ENCODE measurements at regions not wholly inside any gene's neighbourhood (a gene's known extent, or its start where the extent isn't known, plus 50 kb on each side); places are given as distances from the start of the nearest gene placed in this dataset.

DNA sequence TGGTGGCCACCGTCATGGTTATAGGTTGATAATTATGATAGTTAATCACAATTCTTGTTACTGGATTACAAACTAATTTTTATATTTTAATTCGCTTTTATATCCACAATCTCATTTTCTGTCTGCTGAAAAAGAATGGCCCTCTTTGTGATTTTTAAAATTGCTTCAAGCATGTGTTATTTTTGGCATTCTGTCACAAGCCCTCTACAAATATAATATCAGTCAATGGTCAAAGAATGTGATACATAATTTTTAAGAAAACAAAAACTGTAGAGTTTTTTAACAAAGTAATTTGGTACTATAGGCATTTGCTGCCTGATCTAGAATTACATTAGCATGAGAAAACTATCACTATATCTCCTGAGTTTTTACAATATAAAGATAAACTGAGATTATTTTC is 352.0 kb upstream of the TMTC1 start:
- BruUV-seq (replicated peaks), result no TSS peak
- Mint-ChIP-seq H3K4me1 (ENCODE audit: insufficient read depth, unreplicated experiment) (peaks cover 6% of the 10 kb centered on the region), H3K27ac (ENCODE audit: low read depth, unreplicated experiment) (no peak overlapping the region), H3K27me3 (ENCODE audit: insufficient read depth, unreplicated experiment) (no peaks in the 10 kb centered on the region), H3K9me3 (ENCODE audit: unreplicated experiment) (no peaks in the 10 kb centered on the region), H3K4me3 (ENCODE audit: unreplicated experiment) (no peak overlapping the region), H3K36me3 (ENCODE audit: insufficient read depth, unreplicated experiment) (no peaks in the 10 kb centered on the region)
- ChIA-PET CTCF (interaction anchor here (0.6 kb wide), 1 partner anchor 268 kb away, joined by 3 read pairs; no protein-coding TSS in a partner anchor), POLR2A (no interaction called here)
- intact Hi-C loops (cut with micrococcal nuclease), result loop anchor here (2.0 kb wide), 1 partner anchor 353 kb away; the partner anchor contains the start of gene TMTC1
- TF ChIP-seq, protein P1, sequence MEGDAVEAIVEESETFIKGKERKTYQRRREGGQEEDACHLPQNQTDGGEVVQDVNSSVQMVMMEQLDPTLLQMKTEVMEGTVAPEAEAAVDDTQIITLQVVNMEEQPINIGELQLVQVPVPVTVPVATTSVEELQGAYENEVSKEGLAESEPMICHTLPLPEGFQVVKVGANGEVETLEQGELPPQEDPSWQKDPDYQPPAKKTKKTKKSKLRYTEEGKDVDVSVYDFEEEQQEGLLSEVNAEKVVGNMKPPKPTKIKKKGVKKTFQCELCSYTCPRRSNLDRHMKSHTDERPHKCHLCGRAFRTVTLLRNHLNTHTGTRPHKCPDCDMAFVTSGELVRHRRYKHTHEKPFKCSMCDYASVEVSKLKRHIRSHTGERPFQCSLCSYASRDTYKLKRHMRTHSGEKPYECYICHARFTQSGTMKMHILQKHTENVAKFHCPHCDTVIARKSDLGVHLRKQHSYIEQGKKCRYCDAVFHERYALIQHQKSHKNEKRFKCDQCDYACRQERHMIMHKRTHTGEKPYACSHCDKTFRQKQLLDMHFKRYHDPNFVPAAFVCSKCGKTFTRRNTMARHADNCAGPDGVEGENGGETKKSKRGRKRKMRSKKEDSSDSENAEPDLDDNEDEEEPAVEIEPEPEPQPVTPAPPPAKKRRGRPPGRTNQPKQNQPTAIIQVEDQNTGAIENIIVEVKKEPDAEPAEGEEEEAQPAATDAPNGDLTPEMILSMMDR (IDR thresholded peaks at IDR 0.05; ENCODE audit: unreplicated experiment), result no peak
- no peak for DNase-seq (ENCODE audit: unreplicated experiment)

DNA sequence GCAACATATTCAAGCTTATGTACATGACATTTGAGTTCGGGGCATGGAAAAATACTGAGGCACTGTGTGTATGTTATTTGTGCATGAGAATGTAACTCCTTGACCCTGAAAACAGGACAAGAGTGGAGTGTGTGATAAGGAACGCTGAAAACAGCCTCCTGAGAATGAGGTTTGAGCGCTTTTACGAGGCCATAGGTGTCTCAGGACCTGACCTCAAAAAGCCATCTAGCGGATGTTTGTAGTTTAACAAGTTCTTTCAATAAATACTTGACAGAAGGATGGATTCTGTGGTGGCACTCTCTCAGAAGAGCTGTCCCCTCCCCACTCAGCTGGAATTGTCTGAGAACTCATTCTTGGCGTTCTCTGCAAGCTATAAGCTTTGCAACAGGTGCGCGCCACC is 350.5 kb upstream of the TMTC1 start:
- no peaks in the 10 kb centered on the region for H3K27me3 Mint-ChIP-seq (ENCODE audit: insufficient read depth, unreplicated experiment)
- no peak overlapping the region for H3K4me3 Mint-ChIP-seq (ENCODE audit: unreplicated experiment)
- peak; percentile 63 for DNase-seq (ENCODE audit: unreplicated experiment)
- H3K9me3 Mint-ChIP-seq (ENCODE audit: unreplicated experiment), result no peaks in the 10 kb centered on the region
- intact Hi-C loops (cut with micrococcal nuclease), result loop anchor here (1.0 to 5.0 kb wide), 3 partner anchors 351 to 617 kb away; partner anchors contain the start of gene TMTC1
- no TSS peak for BruUV-seq (replicated peaks)
- H3K36me3 Mint-ChIP-seq (ENCODE audit: insufficient read depth, unreplicated experiment), result no peaks in the 10 kb centered on the region
- peaks cover 6% of the 10 kb centered on the region for H3K4me1 Mint-ChIP-seq (ENCODE audit: insufficient read depth, unreplicated experiment)
- ChIA-PET POLR2A (interaction anchor here (0.6 to 1.0 kb wide), 2 partner anchors 12 to 337 kb away, joined by 3 read pairs; no protein-coding TSS in a partner anchor), CTCF (interaction anchor here (0.6 to 1.4 kb wide), 7 partner anchors 19 to 407 kb away, joined by 3 to 5 read pairs (median 3); no protein-coding TSS in a partner anchor)
- no peak overlapping the region for H3K27ac Mint-ChIP-seq (ENCODE audit: low read depth, unreplicated experiment)
- TF ChIP-seq, protein P1 (IDR thresholded peaks at IDR 0.05; ENCODE audit: unreplicated experiment), result peak; percentile 37

DNA sequence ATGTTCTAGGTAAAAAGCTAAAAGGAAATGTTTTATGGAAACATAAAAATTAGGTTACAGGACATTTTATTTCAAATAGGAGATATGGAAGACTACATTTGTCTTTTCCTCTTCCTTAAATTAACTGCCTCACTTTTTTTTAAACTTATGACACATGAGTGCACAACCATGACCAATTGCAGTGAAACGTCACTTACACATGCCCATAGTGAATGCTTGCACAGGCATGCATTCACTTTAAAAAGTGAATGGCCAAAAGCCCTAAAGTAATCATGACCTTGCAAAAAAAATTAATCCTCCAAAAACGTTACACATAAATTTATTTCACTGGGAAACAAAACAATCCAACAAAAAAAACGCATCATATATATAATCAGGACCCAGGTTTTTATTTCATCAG is 343.2 kb upstream of the TMTC1 start:
- Mint-ChIP-seq H3K36me3 (ENCODE audit: insufficient read depth, unreplicated experiment) (no peaks in the 10 kb centered on the region), H3K27me3 (ENCODE audit: insufficient read depth, unreplicated experiment) (no peaks in the 10 kb centered on the region), H3K4me3 (ENCODE audit: unreplicated experiment) (no peak overlapping the region), H3K4me1 (ENCODE audit: insufficient read depth, unreplicated experiment) (peaks cover 5% of the 10 kb centered on the region), H3K27ac (ENCODE audit: low read depth, unreplicated experiment) (no peak overlapping the region), H3K9me3 (ENCODE audit: unreplicated experiment) (no peaks in the 10 kb centered on the region)
- ChIA-PET POLR2A (no interaction called here), CTCF (no interaction called here)
- intact Hi-C loops (cut with micrococcal nuclease), result no loop called here
- TF ChIP-seq, protein P1 (IDR thresholded peaks at IDR 0.05; ENCODE audit: unreplicated experiment), result no peak
- BruUV-seq (replicated peaks), result no TSS peak
- no peak for DNase-seq (ENCODE audit: unreplicated experiment)

DNA sequence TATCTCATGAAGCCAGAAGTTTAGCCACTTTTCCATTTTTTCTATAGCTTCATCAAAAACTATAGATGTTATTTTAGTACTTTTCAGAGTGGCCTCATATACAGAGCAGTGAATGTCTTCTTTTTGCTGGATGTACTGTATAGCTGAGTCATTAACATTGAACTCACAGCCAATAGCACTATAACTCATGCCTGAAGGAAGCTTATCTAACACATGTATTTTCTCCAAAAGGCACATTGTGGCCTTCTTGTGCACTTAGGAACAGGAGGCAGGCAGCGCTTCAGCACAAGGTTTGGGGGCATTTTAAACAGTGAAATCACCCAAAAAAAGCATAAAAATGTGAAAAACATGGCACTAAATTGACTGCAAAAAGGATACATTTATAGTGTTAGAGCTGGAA is 336.8 kb upstream of the TMTC1 start:
- no peaks in the 10 kb centered on the region for H3K4me1 Mint-ChIP-seq (ENCODE audit: insufficient read depth, unreplicated experiment)
- TF ChIP-seq, protein P1 (IDR thresholded peaks at IDR 0.05; ENCODE audit: unreplicated experiment), result no peak

More for the DNA sequence above, 336.8 kb upstream of the TMTC1 start:
- no peak for DNase-seq (ENCODE audit: unreplicated experiment)
- BruUV-seq (replicated peaks), result no TSS peak
- POLR2A ChIA-PET, result interaction anchor here (1.1 kb wide), 1 partner anchor 9 kb away, joined by 3 read pairs; no protein-coding TSS in a partner anchor
- no peak overlapping the region for H3K27ac Mint-ChIP-seq (ENCODE audit: low read depth, unreplicated experiment)
- H3K36me3 Mint-ChIP-seq (ENCODE audit: insufficient read depth, unreplicated experiment), result no peaks in the 10 kb centered on the region
- no peak overlapping the region for H3K4me3 Mint-ChIP-seq (ENCODE audit: unreplicated experiment)
- CTCF ChIA-PET, result interaction anchor here (0.7 kb wide), 1 partner anchor 860 kb away, joined by 3 read pairs; no protein-coding TSS in a partner anchor
- no peaks in the 10 kb centered on the region for H3K27me3 Mint-ChIP-seq (ENCODE audit: insufficient read depth, unreplicated experiment)
- H3K9me3 Mint-ChIP-seq (ENCODE audit: unreplicated experiment), result no peaks in the 10 kb centered on the region
- intact Hi-C loops (cut with micrococcal nuclease), result no loop called here

Data from MCF 10A (cell line).